WTC11 (cell line): ENCODE measurements at regions not wholly inside any gene's neighbourhood (a gene's known extent, or its start where the extent isn't known, plus 50 kb on each side); places are given as distances from the start of the nearest gene placed in this dataset.

Experiments
- ESRRA ChIP-seq: sonication (generic); formaldehyde crosslinking; IDR thresholded peaks from 2 replicates; pipeline ENCODE4 v1.8.1; 2022; ENCODE audit warnings: mild to moderate bottlenecking, missing genetic modification reagents, borderline replicate concordance
- IRF2 ChIP-seq: sonication (generic); formaldehyde crosslinking; IDR thresholded peaks from 2 replicates; pipeline ENCODE4 v1.8.0; 2022; ENCODE audit warnings: low read depth, missing genetic modification reagents, borderline replicate concordance
- JAZF1 ChIP-seq: fragments of 250-450 bp; sonication (Bioruptor Pico); IDR thresholded peaks from 2 replicates; pipeline ENCODE4 v1.9.0; 2021; ENCODE audit warnings: moderate library complexity, mild to moderate bottlenecking, inconsistent platforms
- NR1H2 ChIP-seq: sonication (generic); formaldehyde crosslinking; IDR thresholded peaks from 2 replicates; pipeline ENCODE4 v1.9.0; 2021; ENCODE audit warnings: mild to moderate bottlenecking, moderate library complexity, missing genetic modification reagents
- NR2C2 ChIP-seq: sonication (generic); formaldehyde crosslinking; IDR thresholded peaks from 2 replicates; pipeline ENCODE4 v1.8.0; 2022; ENCODE audit warnings: mild to moderate bottlenecking, missing genetic modification reagents
- NR3C1 ChIP-seq: sonication (generic); formaldehyde crosslinking; conservative IDR thresholded peaks from 2 replicates; pipeline ENCODE4 v1.8.1; 2023; ENCODE audit warnings: low read depth, mild to moderate bottlenecking, missing genetic modification reagents
- TF ChIP-seq, protein P1 (sequence below): fragments of 200-600 bp; IDR thresholded peaks from 2 replicates; pipeline ENCODE4 v1.8.0; 2022; ENCODE audit warnings: antibody characterized with exemption

DNA sequence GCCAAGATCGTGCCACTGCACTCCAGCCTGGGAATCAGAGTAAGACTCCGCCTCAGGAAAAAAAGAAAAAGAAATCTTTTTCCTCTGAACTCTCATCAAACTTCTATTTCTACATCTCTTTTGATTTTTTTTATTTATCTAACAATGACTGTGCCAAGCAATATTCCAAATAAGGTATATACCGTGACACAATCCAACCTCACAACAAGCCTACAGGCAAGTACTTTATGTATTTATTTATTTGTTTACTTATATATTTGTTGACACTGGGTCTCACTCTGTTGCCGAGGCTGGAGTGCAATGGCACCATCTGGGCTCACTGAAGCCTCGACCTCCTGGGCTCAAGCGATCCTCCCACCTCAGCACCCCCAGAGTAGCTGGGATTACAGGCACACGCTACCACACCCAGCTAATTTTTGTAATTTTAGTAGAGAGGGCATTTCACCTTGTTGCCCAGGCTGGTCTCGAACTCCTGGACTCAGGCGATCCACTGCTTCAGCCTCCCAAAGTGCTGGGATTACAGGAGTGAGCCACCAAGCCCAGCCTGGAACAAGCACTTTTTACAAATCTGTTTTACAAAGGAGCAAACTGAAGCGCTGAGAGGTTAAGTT is 94.9 kb upstream of the CHD2 start:
- TF ChIP-seq JAZF1 (CRISPR knock-in tag) (no peak), IRF2 (CRISPR knock-in tag) (no peak), NR2C2 (no peak), ESRRA (CRISPR knock-in tag) (no peak), NR1H2 (CRISPR knock-in tag) (no peak), NR3C1 (no peak)
- TF ChIP-seq, protein P1, sequence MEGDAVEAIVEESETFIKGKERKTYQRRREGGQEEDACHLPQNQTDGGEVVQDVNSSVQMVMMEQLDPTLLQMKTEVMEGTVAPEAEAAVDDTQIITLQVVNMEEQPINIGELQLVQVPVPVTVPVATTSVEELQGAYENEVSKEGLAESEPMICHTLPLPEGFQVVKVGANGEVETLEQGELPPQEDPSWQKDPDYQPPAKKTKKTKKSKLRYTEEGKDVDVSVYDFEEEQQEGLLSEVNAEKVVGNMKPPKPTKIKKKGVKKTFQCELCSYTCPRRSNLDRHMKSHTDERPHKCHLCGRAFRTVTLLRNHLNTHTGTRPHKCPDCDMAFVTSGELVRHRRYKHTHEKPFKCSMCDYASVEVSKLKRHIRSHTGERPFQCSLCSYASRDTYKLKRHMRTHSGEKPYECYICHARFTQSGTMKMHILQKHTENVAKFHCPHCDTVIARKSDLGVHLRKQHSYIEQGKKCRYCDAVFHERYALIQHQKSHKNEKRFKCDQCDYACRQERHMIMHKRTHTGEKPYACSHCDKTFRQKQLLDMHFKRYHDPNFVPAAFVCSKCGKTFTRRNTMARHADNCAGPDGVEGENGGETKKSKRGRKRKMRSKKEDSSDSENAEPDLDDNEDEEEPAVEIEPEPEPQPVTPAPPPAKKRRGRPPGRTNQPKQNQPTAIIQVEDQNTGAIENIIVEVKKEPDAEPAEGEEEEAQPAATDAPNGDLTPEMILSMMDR, result no peak
